Myocyte (in vitro differentiated cells): ENCODE measurements at regions not wholly inside any gene's neighbourhood (a gene's known extent, or its start where the extent isn't known, plus 50 kb on each side); places are given as distances from the start of the nearest gene placed in this dataset.

Source experiments
- DNase-seq: peaks from one replicate; pipeline ENCODE4 v3.0.0-alpha.2; 2012; ENCODE audit warnings: low read depth

GRCh38 chr2:118521272-118521671 is 326.2 kb downstream of the EN1 start:
- DNase-seq, result no peak

- no peak for DNase-seq
Observed at GRCh38 chr2:118520246-118520645, 327.2 kb downstream of the EN1 start.

GRCh38 chr2:118519511-118519910 is 327.9 kb downstream of the EN1 start:
- DNase-seq, result no peak

- no peak for DNase-seq
Observed at GRCh38 chr2:118510807-118511206, 336.6 kb downstream of the EN1 start.

GRCh38 chr2:118509319-118510004 is 338.0 kb downstream of the EN1 start:
- DNase-seq, result no peak

GRCh38 chr2:118508282-118508681 is 339.2 kb downstream of the EN1 start:
- no peak for DNase-seq

GRCh38 chr2:118505436-118505835 is 342.0 kb downstream of the EN1 start:
- DNase-seq, result no peak

GRCh38 chr2:118502106-118502505 is 345.3 kb downstream of the EN1 start:
- no peak for DNase-seq

- no peak for DNase-seq
Observed at GRCh38 chr2:118498943-118499342, 348.5 kb downstream of the EN1 start.

- no peak for DNase-seq
Observed at GRCh38 chr2:118496870-118497611, 350.4 kb downstream of the EN1 start.

GRCh38 chr2:118496467-118496866 is 351.0 kb downstream of the EN1 start:
- DNase-seq, result no peak

GRCh38 chr2:118495290-118495689 is 352.2 kb downstream of the EN1 start:
- DNase-seq, result no peak

GRCh38 chr2:118493213-118493612 is 354.2 kb downstream of the EN1 start:
- no peak for DNase-seq

GRCh38 chr2:118492335-118492734 is 355.1 kb downstream of the EN1 start:
- DNase-seq, result peak; percentile 11

- DNase-seq, result no peak
Observed at GRCh38 chr2:118490330-118490729, 357.1 kb downstream of the EN1 start.

GRCh38 chr2:118489712-118490299 is 357.6 kb downstream of the EN1 start:
- DNase-seq, result no peak

GRCh38 chr2:118481299-118481698 is 366.1 kb downstream of the EN1 start:
- DNase-seq, result no peak

- no peak for DNase-seq
Observed at GRCh38 chr2:118479020-118479419, 368.4 kb downstream of the EN1 start.

- DNase-seq, result no peak
Observed at GRCh38 chr2:118477111-118477862, 370.2 kb downstream of the EN1 start.

- DNase-seq, result no peak
Observed at GRCh38 chr2:118475622-118476205, 371.7 kb downstream of the EN1 start.

GRCh38 chr2:118474541-118474920 is 372.9 kb downstream of the EN1 start:
- DNase-seq, result no peak
